Osteocyte (in vitro differentiated cells): ENCODE measurements at regions not wholly inside any gene's neighbourhood (a gene's known extent, or its start where the extent isn't known, plus 50 kb on each side); places are given as distances from the start of the nearest gene placed in this dataset.
A peak's percentile ranks its signal among the peaks of the same experiment; 100 is the strongest.

Source experiments
- DNase-seq: peaks from one replicate; pipeline ENCODE4 v3.0.0; 2021; ENCODE audit warnings: mixed read lengths; ENCODE audit not compliant: unreplicated experiment; ENCODE audit errors: extremely low spot score
- H3K27ac Mint-ChIP-seq: one replicate; pipeline ENCODE4 v1.8.0; 2021; ENCODE audit warnings: mild to moderate bottlenecking, mixed read lengths; ENCODE audit not compliant: unreplicated experiment
- H3K27me3 Mint-ChIP-seq: one replicate; pipeline ENCODE4 v1.8.0; 2021; ENCODE audit warnings: mixed read lengths; ENCODE audit not compliant: unreplicated experiment
- H3K36me3 Mint-ChIP-seq: one replicate; pipeline ENCODE4 v1.8.0; 2021; ENCODE audit warnings: mixed read lengths; ENCODE audit not compliant: unreplicated experiment
- H3K4me1 Mint-ChIP-seq: one replicate; pipeline ENCODE4 v1.8.0; 2021; ENCODE audit warnings: mixed read lengths; ENCODE audit not compliant: unreplicated experiment
- H3K4me3 Mint-ChIP-seq: one replicate; pipeline ENCODE4 v1.8.0; 2021; ENCODE audit warnings: mild to moderate bottlenecking, moderate library complexity, mixed read lengths; ENCODE audit not compliant: unreplicated experiment
- H3K9me3 Mint-ChIP-seq: one replicate; pipeline ENCODE4 v1.8.0; 2021; ENCODE audit warnings: mixed read lengths; ENCODE audit not compliant: unreplicated experiment
- TF ChIP-seq, protein P1 (sequence below): fragments of 200-600 bp; sonication (generic); IDR thresholded peaks from 2 replicates; pipeline ENCODE4 v1.5.0; 2021; ENCODE audit warnings: antibody characterized with exemption, mild to moderate bottlenecking, moderate library complexity

DNA sequence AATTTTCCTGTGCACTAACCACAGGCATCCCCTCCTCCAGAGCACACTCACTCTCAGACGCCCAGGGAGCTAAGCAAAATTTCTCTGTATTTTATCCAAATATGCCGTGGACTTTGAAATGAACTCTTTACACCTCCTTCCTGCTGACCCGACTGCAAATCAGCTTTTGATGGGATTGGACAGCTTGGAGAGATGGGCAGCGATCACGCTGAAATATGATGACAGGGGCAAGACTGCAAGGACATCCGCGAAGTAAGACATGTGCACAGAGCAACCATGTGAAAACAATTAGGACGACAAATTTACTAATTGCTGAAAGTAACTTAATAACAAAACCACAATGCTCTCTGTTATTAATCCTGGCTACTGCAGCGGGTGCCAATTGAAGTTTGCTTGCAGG lies 64.6 kb upstream of the CLDN14 start:
- H3K27me3 Mint-ChIP-seq, result peaks cover 52% of the 10 kb centered on the region
- TF ChIP-seq, protein P1, sequence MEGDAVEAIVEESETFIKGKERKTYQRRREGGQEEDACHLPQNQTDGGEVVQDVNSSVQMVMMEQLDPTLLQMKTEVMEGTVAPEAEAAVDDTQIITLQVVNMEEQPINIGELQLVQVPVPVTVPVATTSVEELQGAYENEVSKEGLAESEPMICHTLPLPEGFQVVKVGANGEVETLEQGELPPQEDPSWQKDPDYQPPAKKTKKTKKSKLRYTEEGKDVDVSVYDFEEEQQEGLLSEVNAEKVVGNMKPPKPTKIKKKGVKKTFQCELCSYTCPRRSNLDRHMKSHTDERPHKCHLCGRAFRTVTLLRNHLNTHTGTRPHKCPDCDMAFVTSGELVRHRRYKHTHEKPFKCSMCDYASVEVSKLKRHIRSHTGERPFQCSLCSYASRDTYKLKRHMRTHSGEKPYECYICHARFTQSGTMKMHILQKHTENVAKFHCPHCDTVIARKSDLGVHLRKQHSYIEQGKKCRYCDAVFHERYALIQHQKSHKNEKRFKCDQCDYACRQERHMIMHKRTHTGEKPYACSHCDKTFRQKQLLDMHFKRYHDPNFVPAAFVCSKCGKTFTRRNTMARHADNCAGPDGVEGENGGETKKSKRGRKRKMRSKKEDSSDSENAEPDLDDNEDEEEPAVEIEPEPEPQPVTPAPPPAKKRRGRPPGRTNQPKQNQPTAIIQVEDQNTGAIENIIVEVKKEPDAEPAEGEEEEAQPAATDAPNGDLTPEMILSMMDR, result no peak
- peaks cover 4% of the 10 kb centered on the region for H3K4me1 Mint-ChIP-seq
- H3K9me3 Mint-ChIP-seq, result no peaks in the 10 kb centered on the region
- no peak overlapping the region for H3K27ac Mint-ChIP-seq
- H3K36me3 Mint-ChIP-seq, result no peaks in the 10 kb centered on the region
- DNase-seq, result no peak
- H3K4me3 Mint-ChIP-seq, result no peak overlapping the region

DNA sequence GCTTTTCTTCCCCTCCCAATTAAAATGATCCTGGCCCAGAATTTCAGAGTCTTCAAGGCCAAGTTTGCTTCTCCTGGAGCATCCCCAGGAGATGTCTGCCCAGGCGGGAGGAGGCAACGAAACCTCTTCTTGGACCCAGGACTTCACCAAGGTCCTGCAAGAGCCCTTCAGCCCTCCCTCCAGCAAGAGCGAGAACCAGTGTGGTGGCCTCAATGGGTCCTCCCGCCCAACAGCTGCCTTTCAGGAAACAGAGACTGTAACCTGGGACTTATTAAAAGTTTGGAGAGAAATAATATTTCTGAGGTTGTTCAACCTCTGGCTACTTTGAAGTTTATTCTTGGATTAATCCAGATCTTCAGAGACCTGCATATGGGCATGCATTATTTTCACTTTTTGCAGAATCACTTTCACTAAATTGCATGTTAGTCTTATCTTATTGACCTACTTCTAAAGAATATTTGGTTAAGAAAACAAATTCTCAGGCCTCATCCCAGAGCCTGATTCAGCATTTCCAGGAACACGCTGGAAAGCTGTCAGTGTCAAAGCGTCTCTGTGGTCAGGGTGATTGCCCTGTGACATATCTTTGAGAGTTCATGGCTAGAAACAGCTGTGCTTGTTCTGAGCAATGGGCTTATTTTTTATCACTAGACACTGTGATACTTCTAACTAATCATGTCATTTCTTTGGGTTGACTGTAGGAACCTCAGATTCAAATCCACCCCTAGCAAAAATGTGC lies 66.0 kb upstream of the CLDN14 start:
- peaks cover 56% of the 10 kb centered on the region for H3K27me3 Mint-ChIP-seq
- DNase-seq, result no peak

DNA sequence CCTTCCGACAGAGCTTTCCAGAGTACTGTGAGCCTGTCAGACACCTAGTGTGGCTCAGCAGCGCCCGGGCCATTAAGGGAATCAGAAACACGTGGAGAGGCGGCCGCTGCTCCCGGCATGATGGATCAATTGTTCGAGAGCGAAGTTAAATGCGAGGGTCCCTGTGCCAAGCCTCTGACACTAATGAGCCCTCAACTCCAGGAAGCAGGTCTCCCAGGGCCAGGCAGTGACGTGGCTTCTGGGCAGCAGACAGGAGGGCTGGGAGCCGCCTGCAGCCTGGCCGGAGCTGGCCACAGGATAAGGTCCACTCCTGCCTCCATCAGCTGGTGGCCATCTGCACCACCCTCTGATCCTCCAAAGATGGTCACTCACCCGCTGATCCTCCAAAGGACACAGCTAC lies 67.5 kb upstream of the CLDN14 start:
- Mint-ChIP-seq H3K27ac (no peak overlapping the region), H3K27me3 (peaks cover 56% of the 10 kb centered on the region), H3K36me3 (no peaks in the 10 kb centered on the region), H3K4me1 (peaks cover 12% of the 10 kb centered on the region), H3K9me3 (no peaks in the 10 kb centered on the region), H3K4me3 (no peak overlapping the region)
- TF ChIP-seq, protein P1, result no peak
- no peak for DNase-seq

More for the DNA sequence above, 66.0 kb upstream of the CLDN14 start:
- Mint-ChIP-seq H3K36me3 (no peaks in the 10 kb centered on the region), H3K4me1 (peaks cover 4% of the 10 kb centered on the region), H3K4me3 (no peak overlapping the region), H3K27ac (no peak overlapping the region), H3K9me3 (no peaks in the 10 kb centered on the region)
- TF ChIP-seq, protein P1, result no peak

DNA sequence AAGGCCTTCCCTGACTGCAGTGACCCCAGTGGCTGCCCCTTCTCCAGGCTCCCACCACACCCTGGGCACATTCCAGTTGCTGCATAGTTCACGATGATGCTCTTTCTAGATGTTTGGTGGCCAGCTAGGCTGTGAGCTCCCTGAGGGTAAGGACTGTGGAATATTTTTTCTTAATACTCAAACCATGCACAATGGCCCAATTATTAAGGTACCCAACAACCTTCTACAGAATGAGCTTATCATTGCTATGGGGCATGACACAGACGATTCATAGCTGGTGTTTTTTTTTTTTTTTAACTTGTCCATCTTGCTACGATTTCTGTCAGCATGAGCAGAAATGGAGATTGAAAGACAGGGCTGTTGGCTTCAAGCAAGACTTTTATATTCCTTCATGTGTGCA lies 68.9 kb upstream of the CLDN14 start:
- Mint-ChIP-seq H3K27ac (no peak overlapping the region), H3K27me3 (peaks cover 47% of the 10 kb centered on the region)

DNA sequence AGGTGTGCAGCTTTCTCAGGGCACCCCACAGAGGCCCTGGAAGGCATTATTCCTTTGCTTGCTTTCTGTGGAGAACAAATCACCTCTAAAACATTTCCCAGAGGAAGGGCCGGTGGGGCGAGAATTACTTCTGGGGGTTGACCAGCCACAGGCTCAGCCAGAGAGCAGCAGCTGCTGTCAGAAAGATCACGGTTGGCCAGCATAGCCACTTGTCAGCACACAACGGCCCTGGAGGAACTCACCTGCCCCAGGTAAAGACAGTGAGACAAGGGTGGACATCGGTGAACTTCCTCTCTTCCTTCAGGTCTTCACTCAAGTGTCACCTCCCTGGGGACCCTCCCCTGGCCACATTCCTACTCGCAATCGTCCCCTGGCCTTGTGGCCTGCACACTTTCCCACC lies 69.5 kb upstream of the CLDN14 start:
- Mint-ChIP-seq H3K27me3 (peaks cover 44% of the 10 kb centered on the region), H3K27ac (no peak overlapping the region), H3K36me3 (no peaks in the 10 kb centered on the region), H3K9me3 (no peaks in the 10 kb centered on the region), H3K4me3 (no peak overlapping the region), H3K4me1 (peaks cover 11% of the 10 kb centered on the region)
- peak; percentile 68 for DNase-seq
- TF ChIP-seq, protein P1, result no peak

More for the DNA sequence above, 68.9 kb upstream of the CLDN14 start:
- no peak for DNase-seq
- no peak overlapping the region for H3K4me3 Mint-ChIP-seq
- peaks cover 13% of the 10 kb centered on the region for H3K4me1 Mint-ChIP-seq
- no peaks in the 10 kb centered on the region for H3K36me3 Mint-ChIP-seq
- no peaks in the 10 kb centered on the region for H3K9me3 Mint-ChIP-seq
- TF ChIP-seq, protein P1, result no peak
